ENCODE measurements at regions not wholly inside any gene's neighbourhood (a gene's known extent, or its start where the extent isn't known, plus 50 kb on each side); places are given as distances from the start of the nearest gene placed in this dataset.

DNA sequence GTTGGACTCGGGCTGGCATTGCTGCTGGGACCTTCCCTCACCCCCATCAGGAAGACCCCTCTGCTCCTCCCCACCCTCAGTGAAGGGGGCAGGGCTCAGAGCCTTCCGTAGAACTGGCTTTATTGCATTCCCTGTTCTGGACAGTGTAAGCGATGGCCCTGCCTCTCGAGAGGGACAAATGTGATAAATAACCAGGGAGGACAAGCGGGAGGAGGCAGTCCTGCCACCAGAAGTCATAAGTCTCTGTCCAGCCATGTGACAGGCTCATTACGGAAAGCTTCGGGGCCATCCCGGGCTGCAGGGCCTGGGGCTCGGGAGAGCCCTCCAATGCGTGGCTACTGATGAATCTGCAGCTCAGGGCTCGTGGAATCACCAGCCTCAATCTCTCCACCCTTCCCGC is 58.5 kb upstream of the MDGA1 start:
- CTCF ChIA-PET (ENCODE audit: partially characterized antibody) = interaction anchor here (0.6 to 2.5 kb wide), 11 partner anchors 8 to 218 kb away, joined by 3 to 13 read pairs (median 4); no protein-coding TSS in a partner anchor
- TF ChIP-seq SIX5 (IDR thresholded peaks at IDR 0.05; ENCODE audit: low read depth, low read length) (no peak), POLR2A (IDR thresholded peaks at IDR 0.05; ENCODE audit: control extremely low read depth in 1 of 2, low read depth in 2 of 2, low read length in 2 of 2) (no peak), EP300 (IDR thresholded peaks at IDR 0.05; ENCODE audit: borderline replicate concordance in 1 of 2, low read depth in 2 of 2, low read length in 2 of 2) (no peak), JUN (IDR thresholded peaks at IDR 0.05; ENCODE audit: low read depth, low read length) (no peak), SUZ12 (IDR thresholded peaks at IDR 0.05; ENCODE audit: low read length) (no peak), POU5F1 (IDR thresholded peaks at IDR 0.05; ENCODE audit: low read depth, low read length) (no peak), EZH2 (IDR thresholded peaks at IDR 0.05; ENCODE audit: low read depth, low read length, severe bottlenecking) (no peak), HDAC6 (IDR thresholded peaks at IDR 0.05; ENCODE audit: low read depth, low read length) (no peak), PHF8 (conservative IDR thresholded peaks at IDR 0.05; ENCODE audit: low read depth, low read length) (no peak), GTF2F1 (IDR thresholded peaks at IDR 0.05; ENCODE audit: borderline replicate concordance, low read depth, low read length) (no peak), ZNF274 (IDR thresholded peaks at IDR 0.05; ENCODE audit: borderline replicate concordance, extremely low read depth, low read length) (no peak)
- TF ChIP-seq, protein P1, sequence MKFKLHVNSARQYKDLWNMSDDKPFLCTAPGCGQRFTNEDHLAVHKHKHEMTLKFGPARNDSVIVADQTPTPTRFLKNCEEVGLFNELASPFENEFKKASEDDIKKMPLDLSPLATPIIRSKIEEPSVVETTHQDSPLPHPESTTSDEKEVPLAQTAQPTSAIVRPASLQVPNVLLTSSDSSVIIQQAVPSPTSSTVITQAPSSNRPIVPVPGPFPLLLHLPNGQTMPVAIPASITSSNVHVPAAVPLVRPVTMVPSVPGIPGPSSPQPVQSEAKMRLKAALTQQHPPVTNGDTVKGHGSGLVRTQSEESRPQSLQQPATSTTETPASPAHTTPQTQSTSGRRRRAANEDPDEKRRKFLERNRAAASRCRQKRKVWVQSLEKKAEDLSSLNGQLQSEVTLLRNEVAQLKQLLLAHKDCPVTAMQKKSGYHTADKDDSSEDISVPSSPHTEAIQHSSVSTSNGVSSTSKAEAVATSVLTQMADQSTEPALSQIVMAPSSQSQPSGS (IDR thresholded peaks at IDR 0.05; ENCODE audit: low read length) = no peak
- TF ChIP-seq, protein P2, sequence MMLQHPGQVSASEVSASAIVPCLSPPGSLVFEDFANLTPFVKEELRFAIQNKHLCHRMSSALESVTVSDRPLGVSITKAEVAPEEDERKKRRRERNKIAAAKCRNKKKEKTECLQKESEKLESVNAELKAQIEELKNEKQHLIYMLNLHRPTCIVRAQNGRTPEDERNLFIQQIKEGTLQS (IDR thresholded peaks at IDR 0.05; ENCODE audit: insufficient read depth, low read depth, low read length) = no peak

More for the DNA sequence above, 58.5 kb upstream of the MDGA1 start:
- Histone ChIP-seq H3K9ac (replicated peaks in 1 of 4; ENCODE audit: extremely low read depth in 1 of 4, low read depth in 3 of 4, low read length in 3 of 4) (no peak overlapping the region), H2BK5ac (ENCODE audit: low read depth, low read length) (no peak overlapping the region), H2BK120ac (replicated peaks; ENCODE audit: low read depth, low read length) (no peak overlapping the region), H3K23ac (ENCODE audit: insufficient read length) (no peak overlapping the region), H3K56ac (replicated peaks; ENCODE audit: insufficient read length, low read depth, low read length) (no peak overlapping the region), H4K5ac (ENCODE audit: insufficient read length, low read depth, low read length) (no peak overlapping the region), H3K27me3 (replicated peaks in 1 of 4; ENCODE audit: control insufficient read depth in 3 of 4, extremely low read depth in 1 of 4, insufficient read depth in 3 of 4, low read length in 3 of 4) (peaks cover 49 to 75% (median 72%) of the 10 kb centered on the region in 4 experiments), H3K4me1 (replicated peaks in 1 of 4; ENCODE audit: control insufficient read depth in 3 of 4, insufficient read depth in 4 of 4, low read length in 3 of 4) (no peaks in the 10 kb centered on the region), H3K36me3 (ENCODE audit: control insufficient read depth in 2 of 4, insufficient read depth in 4 of 4, low read length in 3 of 4) (no peaks in the 10 kb centered on the region), H3K18ac (ENCODE audit: extremely low read depth, low read length) (no peak overlapping the region), H3K4me2 (ENCODE audit: insufficient read depth in 1 of 2, low read depth in 2 of 2, low read length in 2 of 2) (no peak overlapping the region), H3K14ac (ENCODE audit: insufficient read length) (no peak overlapping the region), H2AFZ (ENCODE audit: low read length) (no peak overlapping the region), H3K79me1 (ENCODE audit: low read depth, low read length) (no peaks in the 10 kb centered on the region), H4K20me1 (replicated peaks in 1 of 2; ENCODE audit: control insufficient read depth in 1 of 2, insufficient read depth in 2 of 2, low read length in 2 of 2) (peaks cover under 1 to 2% of the 10 kb centered on the region in 2 experiments), H4K8ac (ENCODE audit: extremely low read depth, insufficient read depth, low read length) (no peak overlapping the region), H3K27ac (ENCODE audit: low read depth, low read length) (no peak overlapping the region), H3K9me3 (ENCODE audit: insufficient read depth in 2 of 2, low read depth in 1 of 2, low read length in 1 of 2) (no peaks in the 10 kb centered on the region), H3K4me3 (ENCODE audit: extremely low read depth in 1 of 4, insufficient read depth in 2 of 4, low read depth in 3 of 4, low read length in 4 of 4) (no peak overlapping the region), H3K4ac (replicated peaks; ENCODE audit: insufficient read length, low read depth, low read length) (no peak overlapping the region), H2AK5ac (ENCODE audit: low read depth, low read length) (no peak overlapping the region), H4K91ac (replicated peaks; ENCODE audit: insufficient read length, low read length) (no peak overlapping the region), H2BK12ac (ENCODE audit: low read depth, low read length) (no peak overlapping the region), H3K79me2 (ENCODE audit: control insufficient read depth in 1 of 2, insufficient read depth in 2 of 2, low read length in 2 of 2) (no peaks in the 10 kb centered on the region), H3K23me2 (ENCODE audit: low read depth, low read length) (no peaks in the 10 kb centered on the region), H2BK15ac (ENCODE audit: low read length) (no peak overlapping the region), H2BK20ac (ENCODE audit: low read length) (no peak overlapping the region)
- WGBS, 2 experiments (ENCODE audit: extremely low coverage in 1 of 2, insufficient coverage in 1 of 2, insufficient read length in 1 of 2, insufficient replicate concordance in 2 of 2, low coverage in 1 of 2, low lambda C conversion rate in 2 of 2, missing lambda C conversion rate in 1 of 2) = 77% methylated on average over 12 of the region's 12 CpGs; no CpG with 5 or more reads in 1 of the 2 experiments
- FAIRE-seq (no peak), DNase-seq (ENCODE audit: low read depth in 1 of 2, low spot score in 2 of 2) (no peak)
- POLR2A ChIA-PET (ENCODE audit: partially characterized antibody) = no interaction called here
